Stomach (tissue), 8 donors: ENCODE measurements at regions not wholly inside any gene's neighbourhood (a gene's known extent, or its start where the extent isn't known, plus 50 kb on each side); places are given as distances from the start of the nearest gene placed in this dataset.

Experiments
- DNase-seq, 2 donors: peaks; one replicate each; pipeline versions ENCODE4 v3.0.0 to v3.0.0-alpha.2; 2013 to 2019
- H3K27ac ChIP-seq, 5 donors: fragments of 200-600 bp in 4 of 5; sonication (generic) in 4 of 5; one replicate each; pipeline ENCODE4 v1.5.1; 2013 to 2019; ENCODE audit warnings: mild to moderate bottlenecking in 1 of 5, moderate library complexity in 1 of 5
- H3K27me3 ChIP-seq, 3 donors: fragments of 200-600 bp; sonication (generic); one replicate each; pipeline ENCODE4 v1.5.1; 2017 to 2019; ENCODE audit warnings: mixed run types in 1 of 3
- H3K36me3 ChIP-seq, 4 donors: fragments of 200-600 bp; sonication (generic); 1 replicate in 3 of 4; 2 replicates in 1 of 4; pipeline ENCODE4 v1.5.1; 2016 to 2019
- H3K4me1 ChIP-seq, 4 donors: fragments of 200-600 bp; sonication (generic); one replicate each; pipeline ENCODE4 v1.5.1; 2016 to 2019
- H3K4me3 ChIP-seq, 4 donors: fragments of 200-600 bp; sonication (generic) in 3 of 4; one replicate each; pipeline ENCODE4 v1.5.1; 2016 to 2019; ENCODE audit warnings: mild to moderate bottlenecking in 1 of 4
- H3K9me3 ChIP-seq, 4 donors: fragments of 200-600 bp; sonication (generic); one replicate each; pipeline ENCODE4 v1.5.1; 2016 to 2019
- CTCF ChIP-seq, 7 experiments: fragments of 450-650 bp in 4 of 7; fragments of 200-600 bp in 3 of 7; sonication (generic) in 3 of 7; IDR thresholded peaks; one replicate each; pipeline ENCODE4 v1.5.1; 2016 to 2019; ENCODE audit warnings: antibody characterized with exemption in 7 of 7, control low read depth in 2 of 7, mild to moderate bottlenecking in 1 of 7
- EP300 ChIP-seq: sonication (generic); formaldehyde crosslinking; IDR thresholded peaks from one replicate; pipeline ENCODE4 v1.6.1; 2017; ENCODE audit warnings: antibody characterized with exemption
- POLR2A ChIP-seq, 4 donors: fragments of 450-650 bp; IDR thresholded peaks; one replicate each; pipeline ENCODE4 v1.6.1; 2016; ENCODE audit warnings: antibody characterized with exemption in 4 of 4, control low read depth in 2 of 4, mild to moderate bottlenecking in 1 of 4, moderate library complexity in 1 of 4
- POLR2AphosphoS5 ChIP-seq, 3 donors: sonication (generic); formaldehyde crosslinking; IDR thresholded peaks; one replicate each; pipeline ENCODE4 v1.6.1; 2016; ENCODE audit warnings: antibody characterized with exemption in 3 of 3
- WGBS, 5 donors: extraction: QIAGEN DNeasy Blood & Tissue Kit in 3 of 5; methylation state at CpG; one replicate each; pipeline versions ENCODE4 v1.1.5 to v1.1.7; 2013 to 2018; 5-methylcytosine and 5-hydroxymethylcytosine counted together
- intact Hi-C: fragments of 100-400 bp; cut with DNase I; formaldehyde crosslinking; loops from one replicate; pipeline ENCODE4 v1.15.1; 2023; ENCODE audit warnings: low total_unique reads
- donor health status: healthy with polysubstance abuse.
- donor health status: Bipolar disorder and iron deficiency.
- donor health status: healthy.

GRCh38 chr14:27546111-27546510 is 948.3 kb upstream of the NOVA1 start:
- 58 to 93% (median 80%) methylated on average over 2 of the region's 2 CpGs for WGBS, 5 donors
- Histone ChIP-seq H3K9me3 (peaks cover 0 to 12% (median 8%) of the 10 kb centered on the region in 4 donors), H3K4me3 (no peak overlapping the region), H3K27ac (no peak overlapping the region), H3K4me1 (no peaks in the 10 kb centered on the region), H3K36me3 (no peaks in the 10 kb centered on the region), H3K27me3 (no peaks in the 10 kb centered on the region)
- intact Hi-C loops = no loop called here
- no peak for DNase-seq
- TF ChIP-seq POLR2AphosphoS5 (IDR thresholded peaks at IDR 0.05) = no peak
- TF ChIP-seq POLR2A (IDR thresholded peaks at IDR 0.05) = no peak
- TF ChIP-seq CTCF (IDR thresholded peaks at IDR 0.05) = no peak
- no peak for TF ChIP-seq EP300

- no peaks in the 10 kb centered on the region for H3K27me3 ChIP-seq
- TF ChIP-seq CTCF (IDR thresholded peaks at IDR 0.05) (no peak), POLR2AphosphoS5 (IDR thresholded peaks at IDR 0.05) (no peak), EP300 (no peak), POLR2A (IDR thresholded peaks at IDR 0.05) (no peak)
- intact Hi-C loops = no loop called here
- 34 to 61% (median 53%) methylated on average over 2 of the region's 2 CpGs for WGBS, 5 donors
- no peak overlapping the region for H3K27ac ChIP-seq
- peak in 1 of 2 donors; percentile 42 for DNase-seq
- no peak overlapping the region for H3K4me3 ChIP-seq
- H3K36me3 ChIP-seq = no peaks in the 10 kb centered on the region
- H3K4me1 ChIP-seq = no peaks in the 10 kb centered on the region
- peaks cover 0 to 5% (median 2%) of the 10 kb centered on the region in 4 donors for H3K9me3 ChIP-seq
These were observed 956.0 kb upstream of the NOVA1 start for GRCh38 chr14:27553790-27554189.

GRCh38 chr14:27557445-27557844 is 959.6 kb upstream of the NOVA1 start:
- no peak for TF ChIP-seq POLR2AphosphoS5 (IDR thresholded peaks at IDR 0.05)
- TF ChIP-seq CTCF (IDR thresholded peaks at IDR 0.05) = no peak
- TF ChIP-seq EP300 = no peak
- TF ChIP-seq POLR2A (IDR thresholded peaks at IDR 0.05) = no peak
- no peaks in the 10 kb centered on the region for H3K27me3 ChIP-seq
- no peaks in the 10 kb centered on the region for H3K4me1 ChIP-seq
- intact Hi-C loops = no loop called here
- H3K27ac ChIP-seq = no peak overlapping the region
- DNase-seq = no peak
- H3K9me3 ChIP-seq = no peaks in the 10 kb centered on the region
- no peaks in the 10 kb centered on the region for H3K36me3 ChIP-seq
- WGBS, 5 donors = 48 to 55% (median 53%) methylated on average over 2 of the region's 2 CpGs
- H3K4me3 ChIP-seq = no peak overlapping the region

- Histone ChIP-seq H3K36me3 (no peaks in the 10 kb centered on the region), H3K27me3 (no peaks in the 10 kb centered on the region), H3K27ac (no peak overlapping the region), H3K9me3 (no peaks in the 10 kb centered on the region), H3K4me1 (no peaks in the 10 kb centered on the region), H3K4me3 (no peak overlapping the region)
- no peak for DNase-seq
- TF ChIP-seq POLR2AphosphoS5 (IDR thresholded peaks at IDR 0.05) = no peak
- no peak for TF ChIP-seq EP300
- TF ChIP-seq POLR2A (IDR thresholded peaks at IDR 0.05) = no peak
- no peak for TF ChIP-seq CTCF (IDR thresholded peaks at IDR 0.05)
- intact Hi-C loops = no loop called here
These were observed 962.0 kb upstream of the NOVA1 start for GRCh38 chr14:27559848-27560247.
